HG02759 (cell line): ENCODE measurements at regions not wholly inside any gene's neighbourhood (a gene's known extent, or its start where the extent isn't known, plus 50 kb on each side); places are given as distances from the start of the nearest gene placed in this dataset.
"Not testable (repeated sequence)": the region's sequence is repeated elsewhere in the genome, so short reads cannot be mapped to it uniquely, and the experiment has no call there.

Experiments
- ATAC-seq: cut with Tn5 transposase; IDR thresholded peaks from one replicate; pipeline ENCODE4 v1.9.1; 2021; ENCODE audit warnings: mild to moderate bottlenecking, moderate library complexity; ENCODE audit not compliant: unreplicated experiment

- not testable (repeated sequence) for ATAC-seq
Observed at GRCh38 chr14:30473846-30474696, 84.9 kb upstream of the G2E3 start.

GRCh38 chr14:30482276-30482675, 76.7 kb upstream of the G2E3 start:
- ATAC-seq = no peak

- ATAC-seq = no peak
Observed at GRCh38 chr14:30484201-30484600, 74.8 kb upstream of the G2E3 start.

- no peak for ATAC-seq
Observed at GRCh38 chr14:30484976-30485375, 74.0 kb upstream of the G2E3 start.

- ATAC-seq = no peak
Observed at GRCh38 chr14:30496852-30497251, 62.1 kb upstream of the G2E3 start.

- no peak for ATAC-seq
Observed at GRCh38 chr14:30499358-30499757, 59.6 kb upstream of the G2E3 start.

- no peak for ATAC-seq
Observed at GRCh38 chr14:30500222-30500621, 58.7 kb upstream of the G2E3 start.

- no peak for ATAC-seq
Observed at GRCh38 chr14:30507209-30507608, 51.7 kb upstream of the G2E3 start.
